ENCODE measurements at regions not wholly inside any gene's neighbourhood (a gene's known extent, or its start where the extent isn't known, plus 50 kb on each side); places are given as distances from the start of the nearest gene placed in this dataset.

DNA sequence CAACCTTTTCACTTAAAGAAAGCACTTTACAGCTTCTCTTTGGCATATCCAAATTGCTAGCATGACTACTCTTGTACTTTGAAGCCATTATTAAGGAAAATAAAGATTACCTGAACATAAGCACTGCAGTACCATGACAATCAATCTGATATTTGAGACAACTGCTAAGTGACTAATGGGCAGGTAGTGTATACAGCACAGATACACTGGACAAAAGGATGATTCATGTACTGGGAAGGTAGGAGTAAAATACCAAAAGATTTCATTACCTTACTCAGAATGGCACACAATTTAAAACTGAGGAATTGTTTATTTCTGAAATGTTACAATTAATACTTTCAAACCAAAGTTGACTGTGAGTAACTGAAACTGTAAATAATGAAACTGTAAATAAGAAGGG, 1054.3 kb upstream of the TENM4 start:
- TF ChIP-seq, protein P1, sequence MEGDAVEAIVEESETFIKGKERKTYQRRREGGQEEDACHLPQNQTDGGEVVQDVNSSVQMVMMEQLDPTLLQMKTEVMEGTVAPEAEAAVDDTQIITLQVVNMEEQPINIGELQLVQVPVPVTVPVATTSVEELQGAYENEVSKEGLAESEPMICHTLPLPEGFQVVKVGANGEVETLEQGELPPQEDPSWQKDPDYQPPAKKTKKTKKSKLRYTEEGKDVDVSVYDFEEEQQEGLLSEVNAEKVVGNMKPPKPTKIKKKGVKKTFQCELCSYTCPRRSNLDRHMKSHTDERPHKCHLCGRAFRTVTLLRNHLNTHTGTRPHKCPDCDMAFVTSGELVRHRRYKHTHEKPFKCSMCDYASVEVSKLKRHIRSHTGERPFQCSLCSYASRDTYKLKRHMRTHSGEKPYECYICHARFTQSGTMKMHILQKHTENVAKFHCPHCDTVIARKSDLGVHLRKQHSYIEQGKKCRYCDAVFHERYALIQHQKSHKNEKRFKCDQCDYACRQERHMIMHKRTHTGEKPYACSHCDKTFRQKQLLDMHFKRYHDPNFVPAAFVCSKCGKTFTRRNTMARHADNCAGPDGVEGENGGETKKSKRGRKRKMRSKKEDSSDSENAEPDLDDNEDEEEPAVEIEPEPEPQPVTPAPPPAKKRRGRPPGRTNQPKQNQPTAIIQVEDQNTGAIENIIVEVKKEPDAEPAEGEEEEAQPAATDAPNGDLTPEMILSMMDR (IDR thresholded peaks at IDR 0.05; ENCODE audit: control extremely low read depth, extremely low read depth): no peak
- DNase-seq (no peak), ATAC-seq (ENCODE audit: insufficient read depth, low FRiP score) (no peak)
- Histone ChIP-seq H3K4me3 (no peak overlapping the region), H3K9me3 (ENCODE audit: control insufficient read depth in 4 of 4, insufficient read depth in 3 of 4, low read length in 3 of 4) (peaks cover 0 to 11% (median 5%) of the 10 kb centered on the region in 4 donors), H3K27ac (ENCODE audit: low read depth in 1 of 2, low read length in 1 of 2) (no peak overlapping the region), H3K4me1 (ENCODE audit: control insufficient read depth in 5 of 5, insufficient read depth in 5 of 5, low read length in 5 of 5) (no peaks in the 10 kb centered on the region), H3K36me3 (ENCODE audit: control insufficient read depth in 4 of 4, insufficient read depth in 4 of 4, low read length in 4 of 4) (no peaks in the 10 kb centered on the region), H3K27me3 (ENCODE audit: control insufficient read depth in 3 of 3, insufficient read depth in 3 of 3, low read length in 2 of 3) (no peaks in the 10 kb centered on the region), H3K9ac (ENCODE audit: insufficient read depth in 1 of 2, low read length in 2 of 2) (no peak overlapping the region)

DNA sequence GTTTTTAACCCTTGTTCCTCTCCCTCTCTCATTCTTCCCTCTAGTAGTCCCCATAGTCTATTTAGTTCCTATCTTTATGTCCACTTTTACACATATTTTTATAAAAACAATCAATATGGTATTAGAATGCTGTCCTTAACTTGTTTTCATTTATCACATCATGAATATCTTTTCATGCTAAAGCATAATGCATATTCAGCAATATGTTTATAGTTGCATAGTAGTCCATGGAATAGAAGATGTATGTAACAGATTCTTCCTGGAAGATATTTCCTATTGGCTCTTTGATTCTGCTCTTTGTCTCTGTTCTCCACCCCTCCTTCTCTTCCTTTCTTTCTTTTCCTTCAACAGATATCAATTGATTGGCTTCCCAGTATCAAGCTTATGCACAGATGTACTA, 1047.1 kb upstream of the TENM4 start:
- ATAC-seq (ENCODE audit: insufficient read depth, low FRiP score): no peak
- H3K9ac ChIP-seq (ENCODE audit: insufficient read depth in 1 of 2, low read length in 2 of 2): no peak overlapping the region
- H3K36me3 ChIP-seq (ENCODE audit: control insufficient read depth in 4 of 4, insufficient read depth in 4 of 4, low read length in 4 of 4): no peaks in the 10 kb centered on the region

DNA sequence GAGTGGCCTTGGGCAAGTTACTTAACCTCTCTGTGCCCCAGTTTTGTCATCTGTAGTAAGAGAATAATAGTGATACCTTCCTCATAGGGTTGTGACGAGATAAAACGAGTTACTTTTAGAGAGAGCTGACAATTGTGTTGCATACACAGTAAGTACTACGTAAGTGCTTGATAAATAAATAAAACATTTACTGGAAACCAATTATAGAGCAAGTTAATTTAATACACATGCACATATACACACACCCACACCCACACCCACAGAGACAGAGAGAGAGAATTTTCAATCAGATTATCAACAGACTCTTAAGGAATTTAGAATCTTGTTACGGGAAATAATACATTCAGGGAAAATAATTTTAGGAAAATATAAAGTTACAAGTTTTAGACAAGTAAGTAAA, 1045.8 kb upstream of the TENM4 start:
- WGBS, 2 donors: 89 to 93% methylated on average over 4 of the region's 4 CpGs
- Histone ChIP-seq H3K4me1 (ENCODE audit: control insufficient read depth in 5 of 5, insufficient read depth in 5 of 5, low read length in 5 of 5) (no peaks in the 10 kb centered on the region), H3K27me3 (ENCODE audit: control insufficient read depth in 3 of 3, insufficient read depth in 3 of 3, low read length in 2 of 3) (no peaks in the 10 kb centered on the region), H3K9me3 (ENCODE audit: control insufficient read depth in 4 of 4, insufficient read depth in 3 of 4, low read length in 3 of 4) (peaks cover 0 to 2% (median 0%) of the 10 kb centered on the region in 4 donors), H3K27ac (ENCODE audit: low read depth in 1 of 2, low read length in 1 of 2) (no peak overlapping the region), H3K4me3 (no peak overlapping the region), H3K36me3 (ENCODE audit: control insufficient read depth in 4 of 4, insufficient read depth in 4 of 4, low read length in 4 of 4) (no peaks in the 10 kb centered on the region), H3K9ac (ENCODE audit: insufficient read depth in 1 of 2, low read length in 2 of 2) (no peak overlapping the region)
- TF ChIP-seq, protein P1 (IDR thresholded peaks at IDR 0.05; ENCODE audit: control extremely low read depth, extremely low read depth): no peak
- ATAC-seq (ENCODE audit: insufficient read depth, low FRiP score) (no peak), DNase-seq (no peak)

More for the DNA sequence above, 1047.1 kb upstream of the TENM4 start:
- no peak for DNase-seq
- H3K27ac ChIP-seq (ENCODE audit: low read depth in 1 of 2, low read length in 1 of 2): no peak overlapping the region
- no peak overlapping the region for H3K4me3 ChIP-seq
- TF ChIP-seq, protein P1 (IDR thresholded peaks at IDR 0.05; ENCODE audit: control extremely low read depth, extremely low read depth): no peak
- H3K9me3 ChIP-seq (ENCODE audit: control insufficient read depth in 4 of 4, insufficient read depth in 3 of 4, low read length in 3 of 4): peaks cover 0 to 3% (median under 1%) of the 10 kb centered on the region in 4 donors
- no peaks in the 10 kb centered on the region for H3K4me1 ChIP-seq (ENCODE audit: control insufficient read depth in 5 of 5, insufficient read depth in 5 of 5, low read length in 5 of 5)
- H3K27me3 ChIP-seq (ENCODE audit: control insufficient read depth in 3 of 3, insufficient read depth in 3 of 3, low read length in 2 of 3): no peaks in the 10 kb centered on the region

DNA sequence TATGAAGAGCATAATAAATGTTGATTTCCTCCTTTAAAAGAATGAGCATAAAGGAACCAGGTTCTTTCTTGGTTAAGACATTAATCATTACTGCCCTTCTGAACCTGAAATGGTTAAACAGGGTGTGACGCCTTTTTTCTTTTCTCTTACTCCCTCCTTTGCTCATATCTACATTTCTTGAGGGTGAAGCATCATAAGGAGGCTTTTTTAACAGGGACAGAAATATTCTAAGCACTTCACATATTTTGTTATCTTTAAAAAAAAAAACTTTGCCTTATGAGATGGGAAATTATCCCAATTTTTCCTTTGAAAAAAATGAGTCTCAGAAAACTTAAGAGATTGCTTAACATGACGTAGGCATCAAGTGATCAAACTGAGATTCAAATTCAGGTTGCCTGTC, 1036.3 kb upstream of the TENM4 start:
- H3K27me3 ChIP-seq (ENCODE audit: control insufficient read depth in 3 of 3, insufficient read depth in 3 of 3, low read length in 2 of 3): no peaks in the 10 kb centered on the region
- no peaks in the 10 kb centered on the region for H3K36me3 ChIP-seq (ENCODE audit: control insufficient read depth in 4 of 4, insufficient read depth in 4 of 4, low read length in 4 of 4)
- no peaks in the 10 kb centered on the region for H3K4me1 ChIP-seq (ENCODE audit: control insufficient read depth in 5 of 5, insufficient read depth in 5 of 5, low read length in 5 of 5)
- no peak overlapping the region for H3K27ac ChIP-seq (ENCODE audit: low read depth in 1 of 2, low read length in 1 of 2)
- H3K4me3 ChIP-seq: no peak overlapping the region
- 67 to 74% methylated on average over 2 of the region's 2 CpGs for WGBS, 2 donors
- H3K9ac ChIP-seq (ENCODE audit: insufficient read depth in 1 of 2, low read length in 2 of 2): no peak overlapping the region
- H3K9me3 ChIP-seq (ENCODE audit: control insufficient read depth in 4 of 4, insufficient read depth in 3 of 4, low read length in 3 of 4): no peaks in the 10 kb centered on the region
- TF ChIP-seq, protein P1 (IDR thresholded peaks at IDR 0.05; ENCODE audit: control extremely low read depth, extremely low read depth): no peak
- DNase-seq (no peak), ATAC-seq (ENCODE audit: insufficient read depth, low FRiP score) (no peak)

All from lung (tissue), 11 donors.